22Rv1 (cell line): ENCODE measurements at regions not wholly inside any gene's neighbourhood (a gene's known extent, or its start where the extent isn't known, plus 50 kb on each side); places are given as distances from the start of the nearest gene placed in this dataset.

Source experiments
- ZFX ChIP-seq: fragments of 450-650 bp; IDR thresholded peaks from 2 replicates; pipeline ENCODE4 v1.6.1; 2017; ENCODE audit warnings: antibody characterized with exemption, borderline replicate concordance
- TF ChIP-seq, protein P1 (sequence below): fragments of 450-650 bp; IDR thresholded peaks from 2 replicates; pipeline ENCODE4 v1.5.1; 2017; ENCODE audit warnings: mild to moderate bottlenecking

- TF ChIP-seq, protein P1, sequence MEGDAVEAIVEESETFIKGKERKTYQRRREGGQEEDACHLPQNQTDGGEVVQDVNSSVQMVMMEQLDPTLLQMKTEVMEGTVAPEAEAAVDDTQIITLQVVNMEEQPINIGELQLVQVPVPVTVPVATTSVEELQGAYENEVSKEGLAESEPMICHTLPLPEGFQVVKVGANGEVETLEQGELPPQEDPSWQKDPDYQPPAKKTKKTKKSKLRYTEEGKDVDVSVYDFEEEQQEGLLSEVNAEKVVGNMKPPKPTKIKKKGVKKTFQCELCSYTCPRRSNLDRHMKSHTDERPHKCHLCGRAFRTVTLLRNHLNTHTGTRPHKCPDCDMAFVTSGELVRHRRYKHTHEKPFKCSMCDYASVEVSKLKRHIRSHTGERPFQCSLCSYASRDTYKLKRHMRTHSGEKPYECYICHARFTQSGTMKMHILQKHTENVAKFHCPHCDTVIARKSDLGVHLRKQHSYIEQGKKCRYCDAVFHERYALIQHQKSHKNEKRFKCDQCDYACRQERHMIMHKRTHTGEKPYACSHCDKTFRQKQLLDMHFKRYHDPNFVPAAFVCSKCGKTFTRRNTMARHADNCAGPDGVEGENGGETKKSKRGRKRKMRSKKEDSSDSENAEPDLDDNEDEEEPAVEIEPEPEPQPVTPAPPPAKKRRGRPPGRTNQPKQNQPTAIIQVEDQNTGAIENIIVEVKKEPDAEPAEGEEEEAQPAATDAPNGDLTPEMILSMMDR, result no peak
- TF ChIP-seq ZFX, result no peak
These were observed 60.8 kb upstream of the RAB11FIP2 start for GRCh38 chr10:118107541-118107940.
